IPS DF 6.9 (cell line): ENCODE measurements at regions not wholly inside any gene's neighbourhood (a gene's known extent, or its start where the extent isn't known, plus 50 kb on each side); places are given as distances from the start of the nearest gene placed in this dataset.

Experiments used
- DNase-seq: peaks from one replicate; pipeline ENCODE4 v3.0.0-alpha.2; 2013; ENCODE audit warnings: low read depth, low spot score
- H3K27ac ChIP-seq: one replicate; pipeline ENCODE4 v1.5.1; 2013; ENCODE audit warnings: low read length, control low read depth
- H3K27me3 ChIP-seq: 2 replicates; pipeline ENCODE4 v1.6.1; 2013; ENCODE audit warnings: mild to moderate bottlenecking, low read length; ENCODE audit not compliant: control insufficient read depth, insufficient read depth
- H3K36me3 ChIP-seq: 2 replicates; pipeline ENCODE4 v1.6.1; 2013; ENCODE audit warnings: low read length; ENCODE audit not compliant: control insufficient read depth, insufficient read depth
- H3K4me1 ChIP-seq: 2 replicates; pipeline ENCODE4 v1.6.1; 2013; ENCODE audit warnings: low read length; ENCODE audit not compliant: control insufficient read depth, insufficient read depth
- H3K4me3 ChIP-seq: 2 replicates; pipeline ENCODE4 v1.5.1; 2013; ENCODE audit warnings: mild to moderate bottlenecking, low read length
- H3K9me3 ChIP-seq: 2 replicates; pipeline ENCODE4 v1.6.1; 2013; ENCODE audit warnings: low read length, inconsistent platforms; ENCODE audit not compliant: control insufficient read depth, insufficient read depth
- WGBS: extraction: QIAGEN DNeasy Blood & Tissue Kit; methylation state at CpG from one replicate; pipeline ENCODE4 v1.1.7; 2013; ENCODE audit warnings: mixed read lengths, missing lambda C conversion rate; ENCODE audit not compliant: insufficient read length, insufficient coverage; 5-methylcytosine and 5-hydroxymethylcytosine counted together

DNA sequence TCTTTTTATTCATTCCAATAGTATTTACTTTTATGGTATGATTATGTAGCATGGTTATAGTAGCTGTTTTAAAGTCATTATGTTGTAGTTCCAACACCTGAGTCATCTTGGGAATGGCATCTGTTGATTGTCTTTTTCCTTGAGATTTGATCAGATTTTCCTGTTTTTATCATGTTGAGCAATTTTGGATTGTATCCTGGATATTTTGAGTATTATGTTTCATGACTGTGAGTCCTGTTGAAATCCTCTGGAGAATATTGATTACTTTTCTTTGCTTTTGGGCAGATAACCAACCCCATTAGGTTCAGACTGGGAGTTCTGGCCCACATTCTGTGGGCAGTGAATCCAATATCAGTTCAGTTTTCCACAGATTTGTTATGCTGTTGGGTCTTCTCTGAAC lies 163.2 kb upstream of the SPRED2 start:
- no peaks in the 10 kb centered on the region for H3K9me3 ChIP-seq

DNA sequence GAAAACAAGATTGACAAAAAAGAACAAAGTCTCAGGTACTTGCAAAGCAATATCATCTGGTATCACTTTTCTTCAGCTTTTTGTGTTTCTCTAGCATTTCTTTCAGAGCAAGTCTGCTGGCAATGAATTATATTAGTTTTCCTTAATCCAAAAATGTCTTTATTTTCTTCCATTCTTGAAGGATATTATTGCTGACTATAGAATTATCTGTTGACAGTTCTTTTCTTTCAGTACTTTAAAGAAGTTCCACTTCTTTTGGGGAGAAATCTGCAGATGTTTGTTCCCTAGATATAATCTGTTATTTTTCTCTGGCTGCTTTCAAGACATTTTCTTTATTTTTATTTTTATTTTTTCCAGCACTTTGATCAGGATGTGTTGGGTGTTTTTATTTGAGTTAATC lies 161.8 kb upstream of the SPRED2 start:
- no peaks in the 10 kb centered on the region; the same call in 1 of the 2 replicates for H3K27me3 ChIP-seq
- no peaks in the 10 kb centered on the region for H3K4me1 ChIP-seq
- H3K27ac ChIP-seq = no peak overlapping the region
- no peaks in the 10 kb centered on the region for H3K9me3 ChIP-seq
- H3K4me3 ChIP-seq = no peak overlapping the region
- no peak for DNase-seq
- no peaks in the 10 kb centered on the region for H3K36me3 ChIP-seq

More for the DNA sequence above, 163.2 kb upstream of the SPRED2 start:
- Histone ChIP-seq H3K27me3 (no peaks in the 10 kb centered on the region), H3K4me3 (no peak overlapping the region), H3K27ac (no peak overlapping the region), H3K36me3 (no peaks in the 10 kb centered on the region), H3K4me1 (no peaks in the 10 kb centered on the region)
- DNase-seq = no peak

GRCh38 chr2:65589667-65590066 lies 157.3 kb upstream of the SPRED2 start:
- WGBS = no CpG with 5 or more reads among the region's 2 CpGs
- no peak for DNase-seq

DNA sequence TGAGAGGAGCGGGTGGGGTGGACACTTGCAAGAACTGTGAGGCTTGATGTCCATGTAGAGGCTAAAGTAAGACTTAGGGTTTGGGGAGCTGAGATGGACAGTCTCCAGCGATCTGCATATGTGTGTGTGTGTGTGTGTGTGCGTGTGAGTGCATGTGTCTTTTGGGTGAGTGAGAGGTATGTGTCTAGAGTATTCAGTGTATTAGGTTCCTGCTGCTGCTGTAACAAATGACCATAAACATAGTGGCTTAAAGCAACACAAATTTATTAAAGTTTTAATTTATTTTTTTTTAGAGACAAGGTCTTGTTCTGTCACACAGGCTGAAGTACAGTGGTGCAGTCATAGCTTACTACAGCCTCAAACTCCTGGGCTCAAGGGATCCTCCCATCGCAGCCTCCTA lies 155.4 kb upstream of the SPRED2 start:
- Histone ChIP-seq H3K9me3 (no peaks in the 10 kb centered on the region), H3K27ac (no peak overlapping the region), H3K36me3 (no peaks in the 10 kb centered on the region), H3K4me3 (no peak overlapping the region), H3K4me1 (no peaks in the 10 kb centered on the region), H3K27me3 (no peaks in the 10 kb centered on the region; the same call in 1 of the 2 replicates)
- no CpG with 5 or more reads among the region's 4 CpGs for WGBS
- DNase-seq = no peak

More at GRCh38 chr2:65589667-65590066, 157.3 kb upstream of the SPRED2 start:
- Histone ChIP-seq H3K9me3 (no peaks in the 10 kb centered on the region), H3K27me3 (no peaks in the 10 kb centered on the region; the same call in 1 of the 2 replicates), H3K27ac (no peak overlapping the region), H3K4me1 (no peaks in the 10 kb centered on the region), H3K36me3 (no peaks in the 10 kb centered on the region), H3K4me3 (no peak overlapping the region)

DNA sequence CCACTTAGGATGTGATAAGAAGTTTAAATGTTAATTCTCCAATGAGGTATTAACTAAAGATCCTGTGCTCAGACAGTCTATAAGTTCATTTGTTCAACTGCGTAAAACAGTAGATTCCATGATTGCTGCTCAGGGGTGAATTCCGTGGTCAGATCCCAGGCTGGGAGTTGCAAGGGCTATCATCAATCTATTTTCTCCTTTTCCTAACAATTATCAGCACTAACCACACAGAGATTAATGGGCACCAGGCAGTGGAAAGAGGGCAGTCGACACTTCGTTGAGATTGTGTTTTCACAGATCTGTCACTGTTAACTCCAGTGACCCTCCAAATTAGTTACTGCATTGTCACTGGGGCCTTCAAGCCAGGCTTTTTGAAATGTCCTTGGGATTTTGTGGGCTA lies 154.1 kb upstream of the SPRED2 start:
- no peaks in the 10 kb centered on the region; the same call in 1 of the 2 replicates for H3K27me3 ChIP-seq
- WGBS = no CpG with 5 or more reads among the region's 4 CpGs
- no peaks in the 10 kb centered on the region for H3K4me1 ChIP-seq
- no peaks in the 10 kb centered on the region for H3K9me3 ChIP-seq
- DNase-seq = no peak
- H3K4me3 ChIP-seq = no peak overlapping the region
- no peak overlapping the region for H3K27ac ChIP-seq
- H3K36me3 ChIP-seq = no peaks in the 10 kb centered on the region

DNA sequence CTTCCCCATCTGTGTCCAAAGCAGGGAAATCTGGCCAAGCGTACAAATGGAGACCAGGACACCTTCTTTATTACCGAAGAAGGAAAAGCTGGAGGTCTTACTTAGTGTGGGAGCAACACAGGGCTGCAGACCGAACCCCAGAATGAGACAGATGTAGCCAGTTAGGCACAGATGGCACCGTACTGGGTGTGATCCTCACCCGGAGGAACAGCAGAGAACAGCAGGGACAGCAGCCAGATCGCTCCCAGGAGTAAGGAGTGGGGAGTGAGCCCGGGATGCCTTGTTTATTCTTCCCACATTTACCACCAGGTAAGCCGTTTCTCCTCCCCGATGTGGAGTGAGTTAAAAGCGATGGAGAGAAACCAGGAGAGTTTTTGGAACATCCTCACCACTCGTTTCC lies 150.7 kb upstream of the SPRED2 start:
- H3K4me1 ChIP-seq = peaks cover 1% of the 10 kb centered on the region; the same call in 1 of the 2 replicates
- H3K9me3 ChIP-seq = no peaks in the 10 kb centered on the region
- H3K27ac ChIP-seq = no peak overlapping the region
- H3K36me3 ChIP-seq = no peaks in the 10 kb centered on the region
- no peak overlapping the region for H3K4me3 ChIP-seq
- no peak for DNase-seq
- H3K27me3 ChIP-seq = no peaks in the 10 kb centered on the region
- no CpG with 5 or more reads among the region's 11 CpGs for WGBS

- Histone ChIP-seq H3K4me1 (peaks cover 1% of the 10 kb centered on the region; the same call in 1 of the 2 replicates), H3K36me3 (no peaks in the 10 kb centered on the region), H3K27ac (no peak overlapping the region), H3K4me3 (no peak overlapping the region), H3K9me3 (no peaks in the 10 kb centered on the region), H3K27me3 (no peaks in the 10 kb centered on the region)
- WGBS = no CpG with 5 or more reads among the region's 5 CpGs
- DNase-seq = no peak
Observed at GRCh38 chr2:65582364-65582763, 150.0 kb upstream of the SPRED2 start.

DNA sequence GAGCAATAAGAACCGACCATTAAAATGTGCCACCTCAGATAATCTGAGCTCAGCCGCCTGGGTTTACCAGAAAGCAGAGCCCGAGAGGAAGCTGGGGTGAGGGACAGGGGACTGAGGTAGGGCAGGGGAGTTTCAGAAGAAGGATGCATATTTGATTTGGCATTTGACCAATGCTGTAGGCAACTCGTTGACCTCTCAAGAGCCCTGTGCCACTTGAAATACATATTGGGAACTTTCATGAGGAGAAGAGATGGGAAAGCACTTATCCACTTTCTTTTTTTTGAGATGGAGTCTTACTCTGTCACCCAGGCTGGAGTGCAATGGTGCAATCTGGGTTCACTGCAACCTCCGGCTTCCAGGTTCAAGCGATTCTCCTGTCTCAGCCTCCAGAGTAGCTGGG lies 148.4 kb upstream of the SPRED2 start:
- H3K27ac ChIP-seq = no peak overlapping the region
- 100% methylated on average over 1 of the region's 6 CpGs for WGBS
- H3K36me3 ChIP-seq = no peaks in the 10 kb centered on the region
- H3K4me1 ChIP-seq = peaks cover 1% of the 10 kb centered on the region; the same call in 1 of the 2 replicates
- no peaks in the 10 kb centered on the region for H3K9me3 ChIP-seq
- no peaks in the 10 kb centered on the region for H3K27me3 ChIP-seq
- H3K4me3 ChIP-seq = no peak overlapping the region
- no peak for DNase-seq

- no peak overlapping the region for H3K4me3 ChIP-seq
- H3K27me3 ChIP-seq = no peaks in the 10 kb centered on the region
- peaks cover 1% of the 10 kb centered on the region; the same call in 1 of the 2 replicates for H3K4me1 ChIP-seq
- H3K9me3 ChIP-seq = no peaks in the 10 kb centered on the region
- no peaks in the 10 kb centered on the region for H3K36me3 ChIP-seq
- no peak overlapping the region for H3K27ac ChIP-seq
- peak; percentile 52 for DNase-seq
- WGBS = no CpG with 5 or more reads among the region's 10 CpGs
Observed at GRCh38 chr2:65579506-65580235, 147.3 kb upstream of the SPRED2 start.

DNA sequence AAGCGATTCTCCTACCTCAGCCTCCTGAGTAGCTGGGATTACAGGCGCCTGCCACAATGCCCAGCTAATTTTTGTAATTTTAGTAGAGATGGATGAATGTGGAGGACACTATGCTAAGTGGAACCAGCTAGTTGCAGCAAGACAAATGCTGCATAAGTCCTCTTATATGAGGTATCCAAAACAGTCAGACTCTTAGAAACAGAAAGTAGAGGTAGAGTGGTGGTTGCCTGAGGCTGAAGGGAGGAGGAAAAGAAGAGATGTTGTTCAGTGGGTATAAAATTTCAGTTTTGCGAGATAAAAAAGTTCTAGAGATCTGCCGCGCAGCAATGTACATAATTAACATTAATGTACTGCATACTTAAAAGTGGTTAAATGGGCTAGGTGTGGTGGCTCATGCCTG lies 145.3 kb upstream of the SPRED2 start:
- DNase-seq = no peak
- H3K4me3 ChIP-seq = no peak overlapping the region
- no peak overlapping the region for H3K27ac ChIP-seq
- no peaks in the 10 kb centered on the region for H3K36me3 ChIP-seq
- H3K9me3 ChIP-seq = no peaks in the 10 kb centered on the region
- WGBS = no CpG with 5 or more reads among the region's 5 CpGs
- no peaks in the 10 kb centered on the region for H3K27me3 ChIP-seq
- H3K4me1 ChIP-seq = peaks cover 1% of the 10 kb centered on the region; the same call in 1 of the 2 replicates
